Peyer's patch (tissue), 4 donors: ENCODE measurements at regions not wholly inside any gene's neighbourhood (a gene's known extent, or its start where the extent isn't known, plus 50 kb on each side); places are given as distances from the start of the nearest gene placed in this dataset.

Experiments used
- DNase-seq, 3 donors: peaks; one replicate each; pipeline ENCODE4 v3.0.0-alpha.2; 2017 to 2019
- H3K27ac ChIP-seq, 4 donors: fragments of 200-600 bp; sonication (generic); one replicate each; pipeline ENCODE4 v1.5.1; 2016 to 2019
- H3K27me3 ChIP-seq, 2 donors: fragments of 200-600 bp; sonication (generic); one replicate each; pipeline ENCODE4 v1.5.1; 2019
- H3K36me3 ChIP-seq, 3 donors: fragments of 200-600 bp; sonication (generic); one replicate each; pipeline ENCODE4 v1.5.1; 2016 to 2019
- H3K4me1 ChIP-seq, 4 donors: fragments of 200-600 bp; sonication (generic); one replicate each; pipeline ENCODE4 v1.5.1; 2016 to 2019
- H3K4me3 ChIP-seq, 4 donors: fragments of 200-600 bp; sonication (generic); 1 replicate in 3 of 4; 2 replicates in 1 of 4; pipeline ENCODE4 v1.5.1; 2016 to 2019; ENCODE audit warnings: mild to moderate bottlenecking in 1 of 4
- H3K9me3 ChIP-seq, 4 donors: fragments of 200-600 bp; sonication (generic); one replicate each; pipeline ENCODE4 v1.5.1; 2016 to 2019; ENCODE audit warnings: mild to moderate bottlenecking in 1 of 4
- CTCF ChIP-seq, 6 experiments: fragments of 450-650 bp in 4 of 6; fragments of 200-600 bp in 2 of 6; sonication (generic) in 1 of 6; IDR thresholded peaks; one replicate each; pipeline ENCODE4 v1.5.1; 2017 to 2019; ENCODE audit warnings: antibody characterized with exemption in 6 of 6, mild to moderate bottlenecking in 3 of 6, moderate library complexity in 1 of 6
- POLR2A ChIP-seq, 2 donors: fragments of 450-650 bp; IDR thresholded peaks; one replicate each; pipeline ENCODE4 v1.5.1; 2017; ENCODE audit warnings: antibody characterized with exemption in 2 of 2, mild to moderate bottlenecking in 2 of 2, moderate library complexity in 2 of 2

DNA sequence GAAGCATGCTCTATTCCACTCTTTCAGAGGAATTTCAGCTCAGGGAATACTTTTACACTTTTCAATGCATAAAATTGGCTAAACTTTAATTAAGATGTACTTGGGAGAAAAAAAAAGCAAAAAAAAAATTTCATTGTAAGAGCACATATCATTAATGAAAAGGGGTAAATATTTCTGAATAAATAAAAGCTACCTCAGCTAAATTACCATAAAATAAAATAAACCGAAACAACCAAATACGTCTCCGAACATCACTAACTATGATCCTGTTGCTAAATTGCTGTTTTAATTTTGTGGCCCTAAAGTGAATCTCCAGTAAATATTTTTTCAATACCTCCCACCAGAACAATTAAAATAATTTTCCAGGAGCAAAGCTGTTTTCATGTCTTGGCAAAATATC is 203.7 kb upstream of the KCNJ16 start:
- Histone ChIP-seq H3K4me1 (no peaks in the 10 kb centered on the region), H3K9me3 (no peaks in the 10 kb centered on the region), H3K27ac (no peak overlapping the region), H3K27me3 (no peaks in the 10 kb centered on the region), H3K4me3 (no peak overlapping the region), H3K36me3 (no peaks in the 10 kb centered on the region)
- no peak for TF ChIP-seq POLR2A (IDR thresholded peaks at IDR 0.05)
- TF ChIP-seq CTCF (IDR thresholded peaks at IDR 0.05) = no peak
- no peak for DNase-seq

DNA sequence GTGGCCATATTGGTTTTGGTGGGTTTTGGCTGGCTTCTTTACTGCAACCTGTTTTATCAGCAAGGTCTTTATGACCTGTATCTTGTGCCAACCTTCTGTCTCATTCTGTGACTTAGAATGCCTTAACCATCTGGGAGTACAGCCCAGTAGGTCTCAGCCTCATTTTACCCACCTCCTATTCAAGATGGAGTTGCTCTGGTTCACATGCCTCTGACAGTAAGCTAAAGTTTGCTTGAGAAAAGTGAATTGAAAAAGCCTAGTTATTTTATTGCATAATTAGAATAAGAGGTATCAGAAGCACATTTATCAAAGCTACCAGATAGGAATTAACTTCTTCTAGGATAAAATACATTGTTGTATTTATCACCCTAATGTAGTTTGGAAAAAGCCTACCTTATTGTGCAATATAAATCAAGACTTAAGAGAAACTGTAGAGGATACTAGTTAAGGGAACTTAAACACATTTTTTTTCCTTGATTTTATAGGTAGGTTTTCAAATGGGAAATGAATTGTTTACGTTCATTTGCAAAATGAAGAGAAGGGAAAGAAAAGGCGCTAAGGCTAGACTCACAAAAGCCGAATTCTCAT is 202.3 kb upstream of the KCNJ16 start:
- no peaks in the 10 kb centered on the region for H3K4me1 ChIP-seq
- DNase-seq = no peak
- no peak for TF ChIP-seq POLR2A (IDR thresholded peaks at IDR 0.05)
- no peak for TF ChIP-seq CTCF (IDR thresholded peaks at IDR 0.05)
- H3K4me3 ChIP-seq = no peak overlapping the region
- H3K27ac ChIP-seq = no peak overlapping the region
- H3K9me3 ChIP-seq = no peaks in the 10 kb centered on the region
- H3K27me3 ChIP-seq = no peaks in the 10 kb centered on the region
- H3K36me3 ChIP-seq = no peaks in the 10 kb centered on the region

DNA sequence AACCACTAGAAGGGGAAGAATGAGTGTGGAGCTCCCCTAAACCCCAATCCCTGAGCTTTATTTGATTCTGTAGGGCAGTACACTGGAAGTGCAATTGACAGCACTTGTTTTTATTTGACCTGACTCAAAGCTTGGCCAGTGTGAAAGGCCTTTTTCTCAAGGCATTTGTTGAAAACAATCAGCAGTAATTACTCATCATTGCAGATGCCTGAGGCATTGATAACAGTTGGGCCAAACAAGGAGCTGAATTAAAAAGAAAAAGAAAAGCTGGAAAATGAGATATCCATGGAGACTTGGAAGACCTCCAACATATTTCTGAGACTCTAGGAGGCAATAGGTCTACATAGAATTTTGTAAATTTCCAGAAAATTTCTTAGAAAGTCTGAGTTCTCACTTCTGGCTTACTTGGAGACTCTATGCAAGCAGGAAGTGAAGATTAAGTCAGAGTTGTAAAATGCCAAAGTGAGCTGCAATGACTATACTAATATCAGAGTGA is 200.8 kb upstream of the KCNJ16 start:
- Histone ChIP-seq H3K9me3 (no peaks in the 10 kb centered on the region), H3K27ac (no peak overlapping the region), H3K36me3 (no peaks in the 10 kb centered on the region), H3K4me1 (no peaks in the 10 kb centered on the region), H3K27me3 (no peaks in the 10 kb centered on the region), H3K4me3 (no peak overlapping the region)
- TF ChIP-seq CTCF (IDR thresholded peaks at IDR 0.05) (no peak), POLR2A (IDR thresholded peaks at IDR 0.05) (no peak)
- DNase-seq = no peak

DNA sequence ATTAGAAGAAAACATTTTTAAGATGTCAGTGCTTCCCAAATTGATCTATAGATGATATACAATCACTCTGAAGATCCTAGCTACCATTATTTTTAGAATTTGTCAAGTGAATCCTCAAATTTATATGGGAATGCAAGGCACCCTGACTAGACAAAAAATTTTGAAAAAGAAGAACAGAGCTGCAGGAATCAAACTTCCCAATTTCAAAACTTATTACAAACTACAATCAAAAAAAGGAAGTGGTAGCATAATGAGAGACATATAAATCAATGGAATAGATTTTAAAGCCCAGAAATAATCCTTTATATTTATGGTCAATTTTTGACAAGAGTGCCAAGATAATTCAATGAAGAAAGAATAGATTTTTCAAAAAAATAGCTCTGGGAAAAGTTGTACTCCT is 198.3 kb upstream of the KCNJ16 start:
- H3K27ac ChIP-seq = no peak overlapping the region
- H3K4me1 ChIP-seq = no peaks in the 10 kb centered on the region
- TF ChIP-seq POLR2A (IDR thresholded peaks at IDR 0.05) (no peak), CTCF (IDR thresholded peaks at IDR 0.05) (no peak)
- H3K9me3 ChIP-seq = no peaks in the 10 kb centered on the region
- H3K27me3 ChIP-seq = no peaks in the 10 kb centered on the region
- H3K36me3 ChIP-seq = no peaks in the 10 kb centered on the region
- H3K4me3 ChIP-seq = no peak overlapping the region
- no peak for DNase-seq

DNA sequence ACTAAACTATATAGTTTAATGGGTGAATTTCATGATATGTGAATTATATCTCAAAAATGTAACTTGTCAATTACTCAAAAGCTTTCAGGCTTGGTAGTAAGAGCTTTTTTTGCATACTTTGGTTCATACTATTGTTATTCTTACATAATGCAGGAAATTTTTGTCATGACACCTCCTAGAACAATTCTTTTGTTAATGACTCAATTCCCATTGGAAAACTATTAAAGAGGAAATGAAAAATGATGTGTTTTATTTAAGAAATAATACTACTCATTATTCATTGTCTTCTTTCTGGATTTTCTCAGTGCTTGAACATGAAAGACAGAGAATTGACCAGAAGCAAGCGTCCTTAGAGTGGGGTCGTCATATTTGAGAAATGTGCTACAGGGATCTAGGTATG is 196.4 kb upstream of the KCNJ16 start:
- no peaks in the 10 kb centered on the region for H3K36me3 ChIP-seq
- no peaks in the 10 kb centered on the region for H3K9me3 ChIP-seq
- H3K4me3 ChIP-seq = no peak overlapping the region
- DNase-seq = no peak
- H3K4me1 ChIP-seq = no peaks in the 10 kb centered on the region
- H3K27ac ChIP-seq = no peak overlapping the region
- no peaks in the 10 kb centered on the region for H3K27me3 ChIP-seq
- no peak for TF ChIP-seq POLR2A (IDR thresholded peaks at IDR 0.05)
- no peak for TF ChIP-seq CTCF (IDR thresholded peaks at IDR 0.05)

DNA sequence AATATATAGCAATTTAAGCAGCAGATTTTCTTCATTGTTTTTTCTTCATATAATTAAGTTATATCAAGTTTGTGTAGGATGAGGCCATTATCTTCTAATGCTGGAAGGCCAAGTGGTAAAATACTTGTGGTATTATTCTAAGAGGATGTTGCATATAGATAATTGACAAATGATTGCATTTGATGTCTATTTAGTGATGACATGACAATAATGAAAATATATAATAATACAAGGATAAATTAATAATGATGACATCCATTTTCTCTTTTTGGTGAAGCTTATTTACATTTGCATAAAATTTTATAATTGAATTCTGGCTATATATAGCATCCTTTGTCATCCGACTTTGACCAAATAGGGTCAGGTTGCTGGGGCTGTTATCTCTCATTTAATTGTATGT is 195.4 kb upstream of the KCNJ16 start:
- TF ChIP-seq CTCF (IDR thresholded peaks at IDR 0.05) (no peak), POLR2A (IDR thresholded peaks at IDR 0.05) (no peak)
- no peaks in the 10 kb centered on the region for H3K9me3 ChIP-seq
- no peak overlapping the region for H3K27ac ChIP-seq
- H3K4me1 ChIP-seq = no peaks in the 10 kb centered on the region
- no peaks in the 10 kb centered on the region for H3K36me3 ChIP-seq
- DNase-seq = no peak
- no peaks in the 10 kb centered on the region for H3K27me3 ChIP-seq
- no peak overlapping the region for H3K4me3 ChIP-seq
